ENCODE measurements at regions not wholly inside any gene's neighbourhood (a gene's known extent, or its start where the extent isn't known, plus 50 kb on each side); places are given as distances from the start of the nearest gene placed in this dataset.

- no peak for TF ChIP-seq CTCF (IDR thresholded peaks at IDR 0.05; ENCODE audit: low read depth, low read length, poor library complexity, severe bottlenecking)
- TF ChIP-seq EZH2phosphoT487 (IDR thresholded peaks at IDR 0.05; ENCODE audit: borderline replicate concordance, low read length) = no peak
These were observed 309.1 kb upstream of the SNX7 start for GRCh38 chr1:98352378-98352777.

Data from DOHH2 (cell line).